CD1c-positive myeloid dendritic cell (primary cell): ENCODE measurements at regions not wholly inside any gene's neighbourhood (a gene's known extent, or its start where the extent isn't known, plus 50 kb on each side); places are given as distances from the start of the nearest gene placed in this dataset.
"Not testable (repeated sequence)": the region's sequence is repeated elsewhere in the genome, so short reads cannot be mapped to it uniquely, and the experiment has no call there.

ENCODE experiments used
- DNase-seq: peaks from one replicate; pipeline ENCODE4 v3.0.0-alpha.2; 2016; ENCODE audit errors: extremely low spot score

GRCh38 chr5:166712447-166713185 lies 1578.8 kb upstream of the WWC1 start:
- no peak for DNase-seq

GRCh38 chr5:166713295-166713694 lies 1578.2 kb upstream of the WWC1 start:
- DNase-seq, result no peak

- no peak for DNase-seq
These were observed 1574.5 kb upstream of the WWC1 start for GRCh38 chr5:166716856-166717492.

GRCh38 chr5:166719991-166720390 lies 1571.5 kb upstream of the WWC1 start:
- no peak for DNase-seq

- DNase-seq, result no peak
These were observed 1568.5 kb upstream of the WWC1 start for GRCh38 chr5:166722939-166723338.

DNA sequence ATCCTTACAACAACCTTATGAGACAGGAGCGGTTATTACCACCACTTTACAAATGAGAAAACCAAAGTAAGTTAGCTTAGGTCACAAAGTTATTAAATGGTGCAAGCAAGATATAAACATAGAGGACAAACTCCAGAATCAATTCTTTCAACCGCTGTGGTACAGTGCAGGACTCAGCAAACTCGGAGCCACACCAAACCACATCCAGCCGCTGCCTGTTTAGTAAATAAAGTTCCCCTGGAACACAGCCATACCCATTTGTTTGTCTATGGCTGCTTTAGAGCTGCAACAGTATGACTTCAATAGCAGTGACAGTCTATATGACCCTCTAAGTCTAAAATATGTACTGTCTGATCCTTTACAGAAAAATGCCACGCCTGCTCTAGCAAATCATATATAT lies 1567.2 kb upstream of the WWC1 start:
- DNase-seq, result no peak

GRCh38 chr5:166725593-166725992 lies 1565.9 kb upstream of the WWC1 start:
- no peak for DNase-seq

DNA sequence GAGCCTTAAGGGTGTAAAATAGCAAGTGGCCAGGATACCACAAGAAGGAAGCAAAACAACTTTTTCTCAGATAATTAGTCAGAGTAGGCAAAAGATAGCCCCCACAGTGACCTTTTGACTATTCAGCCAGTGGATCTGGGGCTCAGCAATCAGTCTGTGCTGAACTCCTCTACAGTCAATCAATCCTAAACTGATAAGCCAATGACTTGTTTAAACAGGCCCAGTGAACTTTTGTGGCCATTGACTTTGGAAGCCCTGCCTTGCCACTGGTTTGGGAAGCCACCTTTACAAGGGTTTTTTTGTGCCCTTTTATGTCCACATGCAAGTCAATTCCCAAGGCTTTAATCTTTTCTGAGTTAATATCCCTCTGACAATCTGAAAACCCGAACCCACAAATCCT lies 1565.0 kb upstream of the WWC1 start:
- DNase-seq, result no peak

- not testable (repeated sequence) for DNase-seq
These were observed 1548.5 kb upstream of the WWC1 start for GRCh38 chr5:166742951-166743350.

DNA sequence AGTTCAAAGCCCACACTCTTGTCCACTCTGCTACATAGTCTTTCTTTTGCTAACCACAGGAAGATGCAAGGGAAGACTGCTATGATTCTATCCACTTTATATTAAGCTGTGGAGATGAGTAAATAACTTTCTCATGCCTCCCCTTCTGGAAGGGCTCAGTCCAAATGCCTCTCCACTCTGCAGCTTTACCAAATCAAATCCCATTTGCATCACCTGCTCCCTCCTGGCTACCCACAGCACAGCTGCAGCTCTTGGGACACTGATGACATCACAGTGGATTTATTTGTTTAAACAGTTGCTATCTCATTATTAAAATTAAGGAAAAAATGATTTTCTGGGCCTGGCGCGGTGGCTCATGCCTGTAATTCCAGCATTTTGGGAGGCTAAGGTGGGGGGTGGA lies 1544.9 kb upstream of the WWC1 start:
- no peak for DNase-seq

- no peak for DNase-seq
These were observed 1541.1 kb upstream of the WWC1 start for GRCh38 chr5:166750376-166750775.

GRCh38 chr5:166758151-166758550 lies 1533.3 kb upstream of the WWC1 start:
- no peak for DNase-seq

- no peak for DNase-seq
These were observed 1523.6 kb upstream of the WWC1 start for GRCh38 chr5:166767858-166768257.

DNA sequence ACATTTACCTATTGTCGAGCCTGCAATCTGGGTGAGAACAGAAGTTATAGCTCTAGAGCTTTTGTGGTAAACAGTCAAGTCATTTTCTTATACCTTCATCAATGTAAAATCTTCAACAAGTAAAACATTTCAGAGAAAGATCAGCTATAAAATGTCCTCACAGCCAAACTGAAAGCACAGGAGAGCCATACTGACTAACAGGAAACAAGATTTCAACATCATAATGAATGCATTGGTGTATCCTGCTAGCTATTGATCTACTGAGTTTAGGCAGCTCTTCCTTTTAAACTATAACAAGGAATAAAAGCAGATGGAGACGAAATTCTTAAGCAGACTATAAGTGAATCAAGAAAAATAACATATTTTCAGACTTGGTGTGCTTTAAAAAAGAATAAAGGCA lies 1522.9 kb upstream of the WWC1 start:
- DNase-seq, result no peak

DNA sequence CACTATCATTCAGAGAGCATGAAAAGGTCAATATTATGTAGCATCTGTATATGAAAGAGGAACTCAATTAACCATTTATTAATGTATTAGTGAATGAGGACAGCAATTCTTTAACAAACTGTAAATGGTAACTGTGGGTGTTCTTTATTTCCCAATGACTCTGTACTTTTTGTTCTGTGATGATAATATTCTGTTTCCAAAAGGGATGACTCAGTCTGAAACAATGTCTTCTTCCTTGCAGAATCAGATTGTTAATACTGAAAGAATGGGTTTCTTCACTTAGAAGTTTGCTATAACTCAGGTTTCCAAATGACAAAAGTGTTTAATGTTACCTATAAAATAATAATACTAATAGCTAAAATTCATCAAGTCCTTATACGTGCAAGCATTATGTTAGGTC lies 1518.7 kb upstream of the WWC1 start:
- no peak for DNase-seq

DNA sequence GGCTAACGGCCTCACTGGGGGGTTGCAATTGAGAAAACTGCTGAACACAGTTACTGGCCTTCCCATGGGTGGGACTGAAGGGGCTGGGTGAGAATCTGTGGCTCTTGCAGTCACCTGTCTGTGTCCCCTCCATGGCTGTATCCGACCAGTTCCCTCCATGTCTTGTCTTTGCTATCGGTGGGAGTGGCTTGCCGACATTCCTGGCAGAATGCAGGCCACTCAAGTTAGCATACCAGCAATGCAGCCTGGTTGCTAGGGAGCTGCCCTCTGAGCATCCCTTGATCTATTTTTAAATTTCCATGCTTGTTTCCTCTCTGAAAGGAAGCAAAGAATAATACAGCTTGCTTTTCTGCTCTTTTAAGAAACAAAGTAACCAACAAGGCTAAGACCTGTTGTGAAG lies 1509.7 kb upstream of the WWC1 start:
- DNase-seq, result no peak

GRCh38 chr5:166784545-166785078 lies 1506.8 kb upstream of the WWC1 start:
- DNase-seq, result no peak

GRCh38 chr5:166786178-166786577 lies 1505.3 kb upstream of the WWC1 start:
- no peak for DNase-seq

- no peak for DNase-seq
These were observed 1504.6 kb upstream of the WWC1 start for GRCh38 chr5:166786889-166787288.

DNA sequence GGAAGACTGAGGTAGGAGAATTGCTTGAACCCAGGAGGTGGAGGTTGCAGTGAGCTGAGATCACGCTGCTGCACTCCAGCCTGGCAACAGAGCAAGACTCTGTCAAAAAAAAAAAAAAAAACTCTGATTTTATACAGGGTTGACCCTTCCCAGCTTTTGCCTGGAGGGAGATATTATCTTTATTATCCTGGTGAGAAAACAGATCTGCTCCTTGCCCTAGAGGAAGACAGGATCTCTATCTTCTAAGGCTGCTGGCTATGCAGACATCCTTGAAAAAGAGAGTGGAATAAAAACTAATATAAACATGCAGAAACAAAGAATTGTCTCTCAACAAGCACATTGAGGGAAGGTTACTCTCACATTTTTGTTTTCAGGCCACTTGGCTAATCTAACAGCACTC lies 1503.4 kb upstream of the WWC1 start:
- DNase-seq, result no peak

- DNase-seq, result no peak
These were observed 1495.7 kb upstream of the WWC1 start for GRCh38 chr5:166795756-166796155.

DNA sequence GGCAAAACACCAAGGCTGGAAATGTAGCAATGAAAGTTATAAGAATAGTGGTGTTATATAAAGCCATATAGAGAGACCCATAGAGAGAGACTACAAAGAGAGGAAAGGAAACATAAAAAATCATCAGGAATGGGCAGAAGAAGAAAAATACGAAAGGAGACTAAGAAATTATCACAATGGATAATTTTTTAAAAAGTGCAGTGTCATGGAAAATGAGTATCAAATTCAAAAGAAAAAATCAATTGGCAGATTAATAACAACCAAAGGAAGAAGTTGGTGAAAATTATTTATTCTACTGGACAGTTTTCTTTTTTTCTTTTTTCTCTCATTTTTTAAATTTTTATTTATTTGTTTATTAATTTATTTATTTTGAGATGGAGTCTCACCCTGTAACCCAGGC lies 1488.4 kb upstream of the WWC1 start:
- no peak for DNase-seq

GRCh38 chr5:166804223-166804622 lies 1487.2 kb upstream of the WWC1 start:
- DNase-seq, result not testable (repeated sequence)
